ENCODE measurements at regions not wholly inside any gene's neighbourhood (a gene's known extent, or its start where the extent isn't known, plus 50 kb on each side); places are given as distances from the start of the nearest gene placed in this dataset.

- DNase-seq: no peak
Measured at GRCh38 chr3:162019817-162020216, 523.2 kb downstream of the OTOL1 start.

GRCh38 chr3:162021206-162021605, 524.6 kb downstream of the OTOL1 start:
- no peak for DNase-seq

GRCh38 chr3:162022911-162023310, 526.3 kb downstream of the OTOL1 start:
- no peak for DNase-seq

GRCh38 chr3:162029736-162030135, 533.1 kb downstream of the OTOL1 start:
- no peak for DNase-seq

GRCh38 chr3:162034368-162034767, 537.8 kb downstream of the OTOL1 start:
- no peak for DNase-seq

GRCh38 chr3:162041622-162042021, 545.0 kb downstream of the OTOL1 start:
- no peak for DNase-seq

GRCh38 chr3:162052636-162053035, 556.0 kb downstream of the OTOL1 start:
- no peak for DNase-seq

- no peak for DNase-seq
Measured at GRCh38 chr3:162072656-162073164, 576.1 kb downstream of the OTOL1 start.

GRCh38 chr3:162073422-162073975, 576.9 kb downstream of the OTOL1 start:
- DNase-seq: no peak

GRCh38 chr3:162077108-162077507, 580.5 kb downstream of the OTOL1 start:
- no peak for DNase-seq

- DNase-seq: no peak
Measured at GRCh38 chr3:162082516-162082915, 585.9 kb downstream of the OTOL1 start.

- DNase-seq: no peak
Measured at GRCh38 chr3:162087361-162087760, 590.8 kb downstream of the OTOL1 start.

- DNase-seq: no peak
Measured at GRCh38 chr3:162092751-162093150, 596.1 kb downstream of the OTOL1 start.

- DNase-seq: no peak
Measured at GRCh38 chr3:162094301-162094700, 597.7 kb downstream of the OTOL1 start.

- no peak for DNase-seq
Measured at GRCh38 chr3:162096874-162097273, 600.3 kb downstream of the OTOL1 start.

- DNase-seq: no peak
Measured at GRCh38 chr3:162103808-162104207, 607.2 kb downstream of the OTOL1 start.

- DNase-seq: no peak
Measured at GRCh38 chr3:162111861-162112260, 615.3 kb downstream of the OTOL1 start.

GRCh38 chr3:162112719-162113118, 616.1 kb downstream of the OTOL1 start:
- DNase-seq: no peak

GRCh38 chr3:162117961-162118360, 621.4 kb downstream of the OTOL1 start:
- no peak for DNase-seq

GRCh38 chr3:162119651-162120050, 623.0 kb downstream of the OTOL1 start:
- no peak for DNase-seq

- no peak for DNase-seq
Measured at GRCh38 chr3:162122405-162122804, 625.8 kb downstream of the OTOL1 start.

GRCh38 chr3:162125790-162126189, 629.2 kb downstream of the OTOL1 start:
- no peak for DNase-seq

- no peak for DNase-seq
Measured at GRCh38 chr3:162130582-162130981, 634.0 kb downstream of the OTOL1 start.

- no peak for DNase-seq
Measured at GRCh38 chr3:162132981-162133380, 636.4 kb downstream of the OTOL1 start.

- no peak for DNase-seq
Measured at GRCh38 chr3:162134571-162134970, 638.0 kb downstream of the OTOL1 start.

Measured in NCI-H2171 (cell line).